ENCODE measurements at regions not wholly inside any gene's neighbourhood (a gene's known extent, or its start where the extent isn't known, plus 50 kb on each side); places are given as distances from the start of the nearest gene placed in this dataset.

DNA sequence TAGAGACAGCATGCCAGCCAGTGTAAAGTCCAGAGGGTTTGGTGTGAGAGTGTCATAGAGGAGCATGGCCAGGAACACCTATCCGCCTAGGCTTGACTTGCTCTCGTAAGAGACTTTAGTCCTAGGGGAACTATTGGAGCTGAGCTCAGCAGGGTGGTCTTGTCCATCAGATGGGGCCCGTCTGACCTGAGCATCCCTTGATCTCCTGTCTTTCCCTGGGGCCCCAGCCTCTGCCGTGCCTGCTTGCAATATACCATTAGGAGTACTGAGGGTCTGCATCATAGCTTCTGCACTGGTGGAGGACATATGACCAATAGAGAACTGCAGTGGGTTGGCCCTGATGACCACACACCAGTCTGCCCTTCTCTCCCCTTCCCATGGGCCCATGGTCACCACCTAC is 251.0 kb downstream of the TUSC1 start:
- H3K4me1 ChIP-seq (ENCODE audit: control insufficient read depth, extremely low read depth, insufficient read depth, low read length) = no peaks in the 10 kb centered on the region
- no peak overlapping the region for H3K4me2 ChIP-seq (ENCODE audit: control insufficient read depth, extremely low read depth, insufficient read depth, low read depth, low read length)
- no peaks in the 10 kb centered on the region for H3K36me3 ChIP-seq (ENCODE audit: control insufficient read depth in 2 of 2, extremely low read depth in 1 of 2, insufficient read depth in 2 of 2, low read length in 2 of 2)
- no peaks in the 10 kb centered on the region for H4K20me1 ChIP-seq (ENCODE audit: control insufficient read depth, extremely low read depth, insufficient read depth, low read length)
- no peak overlapping the region for H3K4me3 ChIP-seq (ENCODE audit: control insufficient read depth in 2 of 3, extremely low read depth in 1 of 3, insufficient read depth in 2 of 3, low read depth in 1 of 3, low read length in 3 of 3)
- FAIRE-seq (no peak), DNase-seq (ENCODE audit: low read depth, low spot score) (no peak)
- dilution Hi-C loops (cut with MboI; ENCODE audit: extremely low pct_ligation_motif_present, low sequenced_read_pairs) = no loop called here
- H3K9me1 ChIP-seq (ENCODE audit: control insufficient read depth, extremely low read depth, insufficient read depth, low read length) = no peaks in the 10 kb centered on the region
- no peak overlapping the region for H3K27ac ChIP-seq (ENCODE audit: control insufficient read depth, insufficient read depth, low read length)
- no peaks in the 10 kb centered on the region for H3K27me3 ChIP-seq (ENCODE audit: control insufficient read depth, extremely low read depth, insufficient read depth, low read length)
- no peak overlapping the region for H3K9ac ChIP-seq (ENCODE audit: control insufficient read depth, extremely low read depth, insufficient read depth, low read length)
- no peaks in the 10 kb centered on the region for H3K9me3 ChIP-seq (ENCODE audit: control insufficient read depth, low read depth, low read length)
- H2AFZ ChIP-seq (ENCODE audit: control insufficient read depth, low read length) = no peak overlapping the region
- TF ChIP-seq EZH2 (IDR thresholded peaks at IDR 0.05; ENCODE audit: low read length) = no peak
- TF ChIP-seq, protein P1, sequence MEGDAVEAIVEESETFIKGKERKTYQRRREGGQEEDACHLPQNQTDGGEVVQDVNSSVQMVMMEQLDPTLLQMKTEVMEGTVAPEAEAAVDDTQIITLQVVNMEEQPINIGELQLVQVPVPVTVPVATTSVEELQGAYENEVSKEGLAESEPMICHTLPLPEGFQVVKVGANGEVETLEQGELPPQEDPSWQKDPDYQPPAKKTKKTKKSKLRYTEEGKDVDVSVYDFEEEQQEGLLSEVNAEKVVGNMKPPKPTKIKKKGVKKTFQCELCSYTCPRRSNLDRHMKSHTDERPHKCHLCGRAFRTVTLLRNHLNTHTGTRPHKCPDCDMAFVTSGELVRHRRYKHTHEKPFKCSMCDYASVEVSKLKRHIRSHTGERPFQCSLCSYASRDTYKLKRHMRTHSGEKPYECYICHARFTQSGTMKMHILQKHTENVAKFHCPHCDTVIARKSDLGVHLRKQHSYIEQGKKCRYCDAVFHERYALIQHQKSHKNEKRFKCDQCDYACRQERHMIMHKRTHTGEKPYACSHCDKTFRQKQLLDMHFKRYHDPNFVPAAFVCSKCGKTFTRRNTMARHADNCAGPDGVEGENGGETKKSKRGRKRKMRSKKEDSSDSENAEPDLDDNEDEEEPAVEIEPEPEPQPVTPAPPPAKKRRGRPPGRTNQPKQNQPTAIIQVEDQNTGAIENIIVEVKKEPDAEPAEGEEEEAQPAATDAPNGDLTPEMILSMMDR (optimal IDR thresholded peaks at IDR 0.05 in 1 of 3, IDR thresholded peaks at IDR 0.05 in 1 of 3, conservative IDR thresholded peaks at IDR 0.05 in 1 of 3; ENCODE audit: extremely low read depth in 1 of 3, insufficient read depth in 2 of 3, low read length in 3 of 3) = no peak
- no peaks in the 10 kb centered on the region for H3K79me2 ChIP-seq (ENCODE audit: control insufficient read depth, insufficient read depth, low read length)

DNA sequence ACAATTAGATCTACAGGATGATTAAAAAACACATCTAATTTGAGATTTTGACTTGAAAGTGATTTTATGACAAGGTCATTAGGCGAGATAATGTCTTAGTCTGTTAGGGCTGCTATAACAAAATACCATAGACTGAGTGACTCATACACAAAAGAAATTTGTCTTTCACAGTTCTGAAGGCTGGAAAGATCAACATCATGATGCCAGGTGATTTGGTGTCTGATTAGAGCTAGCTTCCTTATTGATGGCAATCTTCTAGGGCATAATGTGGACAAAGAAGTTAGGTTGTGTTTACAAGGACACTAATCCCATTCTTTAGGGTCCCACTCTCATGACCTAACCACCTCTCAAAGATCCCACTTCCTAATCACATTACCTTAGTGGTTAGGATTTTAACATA is 256.7 kb downstream of the TUSC1 start:
- no peak for TF ChIP-seq EZH2 (IDR thresholded peaks at IDR 0.05; ENCODE audit: low read length)
- DNase-seq (ENCODE audit: low read depth, low spot score) (no peak), FAIRE-seq (no peak)
- Histone ChIP-seq H3K4me3 (ENCODE audit: control insufficient read depth in 2 of 3, extremely low read depth in 1 of 3, insufficient read depth in 2 of 3, low read depth in 1 of 3, low read length in 3 of 3) (no peak overlapping the region), H3K27me3 (ENCODE audit: control insufficient read depth, extremely low read depth, insufficient read depth, low read length) (no peaks in the 10 kb centered on the region), H2AFZ (ENCODE audit: control insufficient read depth, low read length) (no peak overlapping the region), H3K9ac (ENCODE audit: control insufficient read depth, extremely low read depth, insufficient read depth, low read length) (no peak overlapping the region), H3K9me1 (ENCODE audit: control insufficient read depth, extremely low read depth, insufficient read depth, low read length) (no peaks in the 10 kb centered on the region), H3K27ac (ENCODE audit: control insufficient read depth, insufficient read depth, low read length) (no peak overlapping the region), H3K4me1 (ENCODE audit: control insufficient read depth, extremely low read depth, insufficient read depth, low read length) (no peaks in the 10 kb centered on the region), H3K79me2 (ENCODE audit: control insufficient read depth, insufficient read depth, low read length) (no peaks in the 10 kb centered on the region), H3K4me2 (ENCODE audit: control insufficient read depth, extremely low read depth, insufficient read depth, low read depth, low read length) (no peak overlapping the region), H4K20me1 (ENCODE audit: control insufficient read depth, extremely low read depth, insufficient read depth, low read length) (no peaks in the 10 kb centered on the region), H3K36me3 (ENCODE audit: control insufficient read depth in 2 of 2, extremely low read depth in 1 of 2, insufficient read depth in 2 of 2, low read length in 2 of 2) (no peaks in the 10 kb centered on the region), H3K9me3 (ENCODE audit: control insufficient read depth, low read depth, low read length) (no peaks in the 10 kb centered on the region)
- dilution Hi-C loops (cut with MboI; ENCODE audit: extremely low pct_ligation_motif_present, low sequenced_read_pairs) = no loop called here

DNA sequence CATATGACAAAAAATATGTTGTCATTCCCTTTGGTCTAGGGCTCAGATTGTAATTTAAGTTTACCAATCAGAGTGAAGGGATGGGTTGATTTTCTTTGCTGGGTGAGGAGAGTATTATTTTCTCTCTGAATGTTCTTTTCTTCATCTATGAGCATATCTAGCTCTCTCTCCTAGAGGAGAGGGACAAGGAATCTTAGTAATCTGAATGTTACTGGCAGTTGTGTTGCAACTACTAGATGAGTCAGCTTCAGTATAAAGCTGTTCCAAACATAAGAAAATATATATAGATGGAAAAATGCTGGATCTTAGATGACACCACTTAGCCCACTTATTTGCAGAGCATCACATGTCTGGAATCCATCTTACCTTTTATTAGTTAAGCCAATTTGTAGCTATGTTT is 259.3 kb downstream of the TUSC1 start:
- dilution Hi-C loops (cut with MboI; ENCODE audit: extremely low pct_ligation_motif_present, low sequenced_read_pairs) = no loop called here
- no peak for FAIRE-seq
- DNase-seq (ENCODE audit: low read depth, low spot score) = no peak
- Histone ChIP-seq H3K4me2 (ENCODE audit: control insufficient read depth, extremely low read depth, insufficient read depth, low read depth, low read length) (no peak overlapping the region), H3K9me3 (ENCODE audit: control insufficient read depth, low read depth, low read length) (no peaks in the 10 kb centered on the region), H3K36me3 (ENCODE audit: control insufficient read depth in 2 of 2, extremely low read depth in 1 of 2, insufficient read depth in 2 of 2, low read length in 2 of 2) (no peaks in the 10 kb centered on the region), H3K79me2 (ENCODE audit: control insufficient read depth, insufficient read depth, low read length) (no peaks in the 10 kb centered on the region), H3K4me3 (ENCODE audit: control insufficient read depth in 2 of 3, extremely low read depth in 1 of 3, insufficient read depth in 2 of 3, low read depth in 1 of 3, low read length in 3 of 3) (no peak overlapping the region), H3K27me3 (ENCODE audit: control insufficient read depth, extremely low read depth, insufficient read depth, low read length) (no peaks in the 10 kb centered on the region), H4K20me1 (ENCODE audit: control insufficient read depth, extremely low read depth, insufficient read depth, low read length) (no peaks in the 10 kb centered on the region), H3K9ac (ENCODE audit: control insufficient read depth, extremely low read depth, insufficient read depth, low read length) (no peak overlapping the region), H2AFZ (ENCODE audit: control insufficient read depth, low read length) (no peak overlapping the region), H3K27ac (ENCODE audit: control insufficient read depth, insufficient read depth, low read length) (no peak overlapping the region), H3K9me1 (ENCODE audit: control insufficient read depth, extremely low read depth, insufficient read depth, low read length) (no peaks in the 10 kb centered on the region), H3K4me1 (ENCODE audit: control insufficient read depth, extremely low read depth, insufficient read depth, low read length) (no peaks in the 10 kb centered on the region)
- no peak for TF ChIP-seq EZH2 (IDR thresholded peaks at IDR 0.05; ENCODE audit: low read length)
- TF ChIP-seq, protein P1 (optimal IDR thresholded peaks at IDR 0.05 in 1 of 3, IDR thresholded peaks at IDR 0.05 in 1 of 3, conservative IDR thresholded peaks at IDR 0.05 in 1 of 3; ENCODE audit: extremely low read depth in 1 of 3, insufficient read depth in 2 of 3, low read length in 3 of 3) = no peak
